IMR-90 (cell line): ENCODE measurements at regions not wholly inside any gene's neighbourhood (a gene's known extent, or its start where the extent isn't known, plus 50 kb on each side); places are given as distances from the start of the nearest gene placed in this dataset.

Experiments
- ATAC-seq: fragments of 200-7000 bp; cut with Tn5 transposase; 2 replicates; pipeline ENCODE4 v1.9.1; 2020; ENCODE audit warnings: low read depth, mild to moderate bottlenecking, moderate library complexity
- BruUV-seq: library from RNA; stranded (reverse); fragments of 400-500 nt; replicated peaks from 2 replicates; lab custom pipeline; 2021; lab: Mats Ljungman, UMichigan
- CTCF ChIA-PET: fragments of 300-600 bp; formaldehyde crosslinking; extraction: SDS; loops from one replicate; lab custom pipeline; 2021; ENCODE audit warnings: antibody characterized with exemption; lab: Yijun Ruan, JAX
- POLR2A ChIA-PET: fragments of 300-600 bp; sonication (Branson Sonifier 250); formaldehyde crosslinking; loops from one replicate; lab custom pipeline; 2022; ENCODE audit warnings: antibody characterized with exemption; ENCODE audit not compliant: unreplicated experiment; lab: Charles Lee
- DNase-seq: peaks from one replicate; pipeline ENCODE4 v3.0.0; 2013
- H2AFZ ChIP-seq: replicated peaks from 2 replicates; pipeline ENCODE3; 2013; ENCODE audit warnings: low read length, mild to moderate bottlenecking; ENCODE audit not compliant: poor library complexity
- H2AK5ac ChIP-seq: 2 replicates; pipeline ENCODE4 v1.6.1; 2013; ENCODE audit warnings: low read depth, low read length, inconsistent platforms
- H2AK9ac ChIP-seq: replicated peaks from 2 replicates; pipeline ENCODE3; 2013; ENCODE audit warnings: mild to moderate bottlenecking, low read depth, low read length, moderate library complexity; ENCODE audit not compliant: poor library complexity
- H2BK120ac ChIP-seq: 2 replicates; pipeline ENCODE4 v1.6.1; 2013; ENCODE audit warnings: low read depth, low read length, inconsistent platforms
- H2BK15ac ChIP-seq: 3 replicates; pipeline ENCODE4 v1.6.1; 2013; ENCODE audit warnings: low read depth, low read length, inconsistent platforms
- H2BK20ac ChIP-seq: 2 replicates; pipeline ENCODE4 v1.6.1; 2013; ENCODE audit warnings: low read depth, mild to moderate bottlenecking, inconsistent platforms, low read length, moderate library complexity
- H2BK5ac ChIP-seq: 2 replicates; pipeline ENCODE4 v1.6.1; 2013; ENCODE audit warnings: mild to moderate bottlenecking, low read depth, low read length, inconsistent platforms; ENCODE audit not compliant: poor library complexity, severe bottlenecking
- H3K14ac ChIP-seq: replicated peaks from 2 replicates; pipeline ENCODE4 v1.6.1; 2013; ENCODE audit warnings: low read depth, low read length, inconsistent platforms
- H3K18ac ChIP-seq: 2 replicates; pipeline ENCODE4 v1.6.1; 2013; ENCODE audit warnings: low read depth, low read length, control low read depth
- H3K23ac ChIP-seq: 2 replicates; pipeline ENCODE4 v1.6.1; 2013; ENCODE audit warnings: low read depth, low read length, inconsistent platforms
- H3K27ac ChIP-seq: 2 replicates; pipeline ENCODE4 v1.5.1; 2013; ENCODE audit warnings: mild to moderate bottlenecking, control low read depth, low read length; ENCODE audit not compliant: insufficient read depth
- H3K27me3 ChIP-seq: 2 replicates; pipeline ENCODE4 v1.6.1; 2013; ENCODE audit warnings: low read length; ENCODE audit not compliant: control insufficient read depth, insufficient read depth
- H3K36me3 ChIP-seq: 2 replicates; pipeline ENCODE4 v1.6.1; 2013; ENCODE audit warnings: low read length, mixed read lengths; ENCODE audit not compliant: control insufficient read depth, insufficient read depth
- H3K4ac ChIP-seq: 2 replicates; pipeline ENCODE4 v1.6.1; 2013; ENCODE audit warnings: low read depth, low read length, inconsistent platforms
- H3K4me1 ChIP-seq: 2 replicates; pipeline ENCODE4 v1.6.1; 2013; ENCODE audit warnings: low read length, mixed read lengths; ENCODE audit not compliant: control insufficient read depth, insufficient read depth
- H3K4me2 ChIP-seq: 2 replicates; pipeline ENCODE4 v1.6.1; 2013; ENCODE audit warnings: low read depth, mild to moderate bottlenecking, control low read depth, low read length, moderate library complexity
- H3K4me3 ChIP-seq: 2 replicates; pipeline ENCODE4 v1.5.1; 2013; ENCODE audit warnings: low read depth, mild to moderate bottlenecking, control low read depth, low read length, moderate library complexity; ENCODE audit not compliant: insufficient read depth
- H3K56ac ChIP-seq: 2 replicates; pipeline ENCODE4 v1.6.1; 2013; ENCODE audit warnings: low read length, inconsistent platforms; ENCODE audit not compliant: insufficient read depth; ENCODE audit errors: extremely low read depth
- H3K79me1 ChIP-seq, 2 experiments: 2 replicates each; pipeline ENCODE4 v1.6.1; 2013; ENCODE audit warnings: low read length in 2 of 2, inconsistent platforms in 1 of 2, low read depth in 1 of 2
- H3K9ac ChIP-seq: 2 replicates; pipeline ENCODE4 v1.6.1; 2013; ENCODE audit warnings: low read depth, low read length, control low read depth
- H3K9me1 ChIP-seq: 2 replicates; pipeline ENCODE4 v1.6.1; 2013; ENCODE audit warnings: low read length, inconsistent platforms; ENCODE audit not compliant: insufficient read depth
- H3K9me3 ChIP-seq: 2 replicates; pipeline ENCODE4 v1.6.1; 2013; ENCODE audit warnings: low read length; ENCODE audit not compliant: control insufficient read depth, insufficient read depth
- H4K20me1 ChIP-seq: 2 replicates; pipeline ENCODE4 v1.6.1; 2013; ENCODE audit warnings: low read length, inconsistent platforms; ENCODE audit not compliant: insufficient read depth
- H4K5ac ChIP-seq: 2 replicates; pipeline ENCODE4 v1.6.1; 2013; ENCODE audit warnings: mild to moderate bottlenecking, low read depth, low read length, control low read depth
- H4K8ac ChIP-seq, 2 experiments: 2 replicates each; pipeline ENCODE4 v1.6.1; 2013; ENCODE audit warnings: low read depth in 2 of 2, low read length in 2 of 2, control low read depth in 1 of 2, inconsistent platforms in 1 of 2
- H4K91ac ChIP-seq: 2 replicates; pipeline ENCODE4 v1.6.1; 2013; ENCODE audit warnings: low read depth, low read length, inconsistent platforms; ENCODE audit not compliant: insufficient read depth
- BHLHE40 ChIP-seq: fragments of 150-350 bp; IDR thresholded peaks from 2 replicates; pipeline ENCODE4 v1.6.1; 2016; ENCODE audit warnings: mild to moderate bottlenecking, low read depth, low read length
- CEBPB ChIP-seq: IDR thresholded peaks from 2 replicates; pipeline ENCODE4 v1.6.1; 2012; ENCODE audit warnings: low read depth, low read length, improper control_type of control experiment
- CHD1 ChIP-seq: IDR thresholded peaks from 2 replicates; pipeline ENCODE4 v1.6.1; 2012; ENCODE audit warnings: low read depth, low read length, improper control_type of control experiment
- CTCF ChIP-seq: conservative IDR thresholded peaks from 2 replicates; pipeline ENCODE4 v1.5.1; 2012; ENCODE audit warnings: mild to moderate bottlenecking, low read depth, low read length, improper control_type of control experiment
- ELK1 ChIP-seq: fragments of 150-350 bp; IDR thresholded peaks from 2 replicates; pipeline ENCODE4 v1.6.1; 2016; ENCODE audit warnings: low read depth, mild to moderate bottlenecking, low read length, moderate library complexity, borderline replicate concordance
- FOS ChIP-seq: fragments of 150-350 bp; IDR thresholded peaks from 2 replicates; pipeline ENCODE4 v1.6.1; 2016; ENCODE audit warnings: low read depth, low read length
- MAFK ChIP-seq: IDR thresholded peaks from 2 replicates; pipeline ENCODE4 v1.6.1; 2012; ENCODE audit warnings: low read depth, low read length, improper control_type of control experiment
- MAZ ChIP-seq: IDR thresholded peaks from 2 replicates; pipeline ENCODE4 v1.6.1; 2012; ENCODE audit warnings: low read depth, mild to moderate bottlenecking, low read length, improper control_type of control experiment, moderate library complexity, borderline replicate concordance
- MXI1 ChIP-seq: IDR thresholded peaks from 2 replicates; pipeline ENCODE4 v1.6.1; 2012; ENCODE audit warnings: low read depth, mild to moderate bottlenecking, low read length, moderate library complexity, borderline replicate concordance
- NFE2L2 ChIP-seq: fragments of 150-350 bp; IDR thresholded peaks from 2 replicates; pipeline ENCODE4 v1.6.1; 2016; ENCODE audit warnings: low read depth, mild to moderate bottlenecking, low read length
- POLR2A ChIP-seq: IDR thresholded peaks from 2 replicates; pipeline ENCODE4 v1.6.1; 2012; ENCODE audit warnings: mild to moderate bottlenecking, low read depth, low read length
- RAD21 ChIP-seq: IDR thresholded peaks from 2 replicates; pipeline ENCODE4 v1.6.1; 2012; ENCODE audit warnings: low read length, improper control_type of control experiment
- RCOR1 ChIP-seq: IDR thresholded peaks from 2 replicates; pipeline ENCODE4 v1.6.1; 2012; ENCODE audit warnings: mild to moderate bottlenecking, low read length, improper control_type of control experiment; ENCODE audit not compliant: insufficient replicate concordance
- RFX5 ChIP-seq: IDR thresholded peaks from 2 replicates; pipeline ENCODE4 v1.8.0; 2012; ENCODE audit warnings: low read depth, mild to moderate bottlenecking, low read length, moderate library complexity
- SMC3 ChIP-seq: fragments of 150-350 bp; IDR thresholded peaks from 2 replicates; pipeline ENCODE4 v1.6.1; 2016; ENCODE audit warnings: low read depth, mild to moderate bottlenecking, antibody characterized with exemption, low read length, moderate library complexity
- USF2 ChIP-seq: fragments of 150-350 bp; IDR thresholded peaks from 2 replicates; pipeline ENCODE4 v1.6.1; 2017; ENCODE audit warnings: mild to moderate bottlenecking, antibody characterized with exemption, low read length, low read depth
- WGBS, 2 experiments: methylation state at CpG; one replicate each; pipeline versions ENCODE4 v1.1.5 to v1.1.7; 2013; ENCODE audit warnings: missing lambda C conversion rate in 2 of 2; ENCODE audit not compliant: insufficient read length in 1 of 2; ENCODE audit errors: extremely low coverage in 2 of 2; 5-methylcytosine and 5-hydroxymethylcytosine counted together
- dilution Hi-C: fragments of 300-500 bp; cut with HindIII; formaldehyde crosslinking; loops from one replicate; pipeline ENCODE4 v1.14.3; 2018; ENCODE audit warnings: low sequenced_read_pairs; ENCODE audit not compliant: unreplicated experiment
- in situ Hi-C: fragments of 300-500 bp; cut with MboI; formaldehyde crosslinking; loops from 3 replicates; pipeline ENCODE4 v1.14.3; 2019; ENCODE audit warnings: low sequenced_read_pairs, inconsistent platforms, mixed read lengths
- intact Hi-C: fragments of 100-400 bp; cut with micrococcal nuclease; formaldehyde crosslinking; loops from 2 replicates; pipeline ENCODE4 v1.10.0; 2022

- Histone ChIP-seq H2AK5ac (no peak overlapping the region), H3K9me1 (no peaks in the 10 kb centered on the region), H3K4me1 (no peaks in the 10 kb centered on the region), H2BK15ac (no peak overlapping the region), H4K91ac (no peak overlapping the region), H4K20me1 (no peaks in the 10 kb centered on the region), H3K4me3 (no peak overlapping the region), H3K9me3 (peaks cover 37% of the 10 kb centered on the region; the same call in 1 of the 2 replicates), H3K14ac (no peak overlapping the region), H3K9ac (no peak overlapping the region), H2BK5ac (no peak overlapping the region), H4K5ac (no peak overlapping the region), H2AFZ (no peak overlapping the region), H4K8ac (no peak overlapping the region), H3K27me3 (no peaks in the 10 kb centered on the region), H2AK9ac (no peak overlapping the region), H3K36me3 (no peaks in the 10 kb centered on the region), H3K79me1 (no peaks in the 10 kb centered on the region), H3K27ac (no peak overlapping the region), H3K56ac (no peak overlapping the region), H2BK120ac (no peak overlapping the region), H3K4ac (no peak overlapping the region), H3K23ac (no peak overlapping the region), H3K18ac (no peak overlapping the region), H3K4me2 (no peak overlapping the region), H2BK20ac (no peak overlapping the region)
- ATAC-seq: no peak
- dilution Hi-C loops (no loop called here), in situ Hi-C loops (no loop called here), intact Hi-C loops (no loop called here)
- no peak for DNase-seq
- no TSS peak for BruUV-seq
- ChIA-PET POLR2A (interaction anchor here (0.6 kb wide), 1 partner anchor 422 kb away, joined by 3 read pairs; no protein-coding TSS in a partner anchor), CTCF (no interaction called here)
- WGBS, 2 experiments: no CpG with 5 or more reads among the region's 5 CpGs
- TF ChIP-seq CTCF (no peak), CEBPB (no peak), POLR2A (no peak), MXI1 (no peak), MAFK (no peak), SMC3 (no peak), RFX5 (no peak), RCOR1 (no peak), FOS (no peak), MAZ (no peak), CHD1 (no peak), ELK1 (no peak), USF2 (no peak), NFE2L2 (no peak), RAD21 (no peak), BHLHE40 (no peak)
Measured at GRCh38 chr1:5615076-5615475, 377.1 kb downstream of the NPHP4 start.
